HCT116 (cell line): ENCODE measurements at regions not wholly inside any gene's neighbourhood (a gene's known extent, or its start where the extent isn't known, plus 50 kb on each side); places are given as distances from the start of the nearest gene placed in this dataset.

ENCODE experiments used
- ELF1 ChIP-seq: IDR thresholded peaks from 2 replicates; pipeline ENCODE4 v1.6.1; 2012; ENCODE audit warnings: low read depth, borderline replicate concordance
- POLR2A ChIP-seq: IDR thresholded peaks from 2 replicates; pipeline ENCODE4 v1.7.0; 2011; ENCODE audit warnings: borderline replicate concordance; ENCODE audit not compliant: insufficient read depth, insufficient read length; ENCODE audit errors: extremely low read depth
- ZNF274 ChIP-seq: fragments of 200-500 bp; sonication (Bioruptor generic); IDR thresholded peaks from 2 replicates; pipeline ENCODE4 v1.6.1; 2014; ENCODE audit warnings: mild to moderate bottlenecking, low read depth, low read length, inconsistent platforms
- TF ChIP-seq, protein P1 (sequence below), 3 experiments: fragments of 200-600 bp in 1 of 3; sonication (generic) in 1 of 3; IDR thresholded peaks in 2 of 3; conservative IDR thresholded peaks in 1 of 3; 2 replicates each; pipeline ENCODE4 v1.5.1; 2012 to 2017; ENCODE audit warnings: low read depth in 2 of 3, low read length in 2 of 3, antibody characterized with exemption in 1 of 3, borderline replicate concordance in 1 of 3, control low read depth in 1 of 3, mild to moderate bottlenecking in 1 of 3, mixed read lengths in 1 of 3, mixed run types in 1 of 3, moderate library complexity in 1 of 3; ENCODE audit not compliant: insufficient read depth in 1 of 3
- TF ChIP-seq, protein P2 (sequence below): IDR thresholded peaks from 2 replicates; pipeline ENCODE4 v1.6.1; 2011; ENCODE audit warnings: mild to moderate bottlenecking, low read length, moderate library complexity; ENCODE audit not compliant: insufficient replicate concordance; ENCODE audit errors: extremely low read depth
- TF ChIP-seq, protein P3 (sequence below): IDR thresholded peaks from 2 replicates; pipeline ENCODE4 v1.6.1; 2012

DNA sequence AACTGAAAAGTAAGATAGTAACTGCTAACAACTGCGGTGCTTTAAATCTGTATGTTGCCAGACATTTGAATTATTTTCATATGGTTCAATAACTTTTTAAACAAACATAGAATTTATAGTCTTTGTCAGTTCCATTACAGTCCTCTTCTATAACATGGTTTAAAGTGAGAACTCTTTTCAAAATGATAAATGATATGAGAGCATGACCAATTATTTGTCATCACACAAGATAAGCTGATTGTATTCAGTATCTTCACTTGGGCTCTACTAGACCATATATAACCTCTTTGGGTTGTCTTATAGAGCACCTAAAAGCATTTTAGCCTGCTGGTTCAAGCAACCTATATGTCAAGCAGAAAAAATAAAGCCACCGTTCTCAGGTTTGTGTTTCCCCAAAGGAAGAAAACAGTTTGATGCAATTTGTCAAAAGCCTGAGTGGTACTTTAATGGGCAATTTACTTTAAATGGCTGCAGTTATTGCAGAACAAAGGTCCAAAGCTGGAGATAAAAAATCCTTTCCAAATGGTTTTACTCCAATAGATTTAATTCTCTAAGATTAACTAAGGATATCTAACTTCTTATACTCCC lies 298.4 kb downstream of the FSIP2 start:
- TF ChIP-seq POLR2A (no peak), ELF1 (no peak), ZNF274 (no peak)
- TF ChIP-seq, protein P1, sequence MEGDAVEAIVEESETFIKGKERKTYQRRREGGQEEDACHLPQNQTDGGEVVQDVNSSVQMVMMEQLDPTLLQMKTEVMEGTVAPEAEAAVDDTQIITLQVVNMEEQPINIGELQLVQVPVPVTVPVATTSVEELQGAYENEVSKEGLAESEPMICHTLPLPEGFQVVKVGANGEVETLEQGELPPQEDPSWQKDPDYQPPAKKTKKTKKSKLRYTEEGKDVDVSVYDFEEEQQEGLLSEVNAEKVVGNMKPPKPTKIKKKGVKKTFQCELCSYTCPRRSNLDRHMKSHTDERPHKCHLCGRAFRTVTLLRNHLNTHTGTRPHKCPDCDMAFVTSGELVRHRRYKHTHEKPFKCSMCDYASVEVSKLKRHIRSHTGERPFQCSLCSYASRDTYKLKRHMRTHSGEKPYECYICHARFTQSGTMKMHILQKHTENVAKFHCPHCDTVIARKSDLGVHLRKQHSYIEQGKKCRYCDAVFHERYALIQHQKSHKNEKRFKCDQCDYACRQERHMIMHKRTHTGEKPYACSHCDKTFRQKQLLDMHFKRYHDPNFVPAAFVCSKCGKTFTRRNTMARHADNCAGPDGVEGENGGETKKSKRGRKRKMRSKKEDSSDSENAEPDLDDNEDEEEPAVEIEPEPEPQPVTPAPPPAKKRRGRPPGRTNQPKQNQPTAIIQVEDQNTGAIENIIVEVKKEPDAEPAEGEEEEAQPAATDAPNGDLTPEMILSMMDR (IDR thresholded peaks at IDR 0.05 in 2 of 3, conservative IDR thresholded peaks at IDR 0.05 in 1 of 3; ENCODE audit: borderline replicate concordance in 1 of 3, insufficient read depth in 1 of 3, low read depth in 2 of 3, low read length in 2 of 3) = no peak
- TF ChIP-seq, protein P2, sequence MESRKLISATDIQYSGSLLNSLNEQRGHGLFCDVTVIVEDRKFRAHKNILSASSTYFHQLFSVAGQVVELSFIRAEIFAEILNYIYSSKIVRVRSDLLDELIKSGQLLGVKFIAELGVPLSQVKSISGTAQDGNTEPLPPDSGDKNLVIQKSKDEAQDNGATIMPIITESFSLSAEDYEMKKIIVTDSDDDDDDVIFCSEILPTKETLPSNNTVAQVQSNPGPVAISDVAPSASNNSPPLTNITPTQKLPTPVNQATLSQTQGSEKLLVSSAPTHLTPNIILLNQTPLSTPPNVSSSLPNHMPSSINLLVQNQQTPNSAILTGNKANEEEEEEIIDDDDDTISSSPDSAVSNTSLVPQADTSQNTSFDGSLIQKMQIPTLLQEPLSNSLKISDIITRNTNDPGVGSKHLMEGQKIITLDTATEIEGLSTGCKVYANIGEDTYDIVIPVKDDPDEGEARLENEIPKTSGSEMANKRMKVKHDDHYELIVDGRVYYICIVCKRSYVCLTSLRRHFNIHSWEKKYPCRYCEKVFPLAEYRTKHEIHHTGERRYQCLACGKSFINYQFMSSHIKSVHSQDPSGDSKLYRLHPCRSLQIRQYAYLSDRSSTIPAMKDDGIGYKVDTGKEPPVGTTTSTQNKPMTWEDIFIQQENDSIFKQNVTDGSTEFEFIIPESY = no peak
- TF ChIP-seq, protein P3, sequence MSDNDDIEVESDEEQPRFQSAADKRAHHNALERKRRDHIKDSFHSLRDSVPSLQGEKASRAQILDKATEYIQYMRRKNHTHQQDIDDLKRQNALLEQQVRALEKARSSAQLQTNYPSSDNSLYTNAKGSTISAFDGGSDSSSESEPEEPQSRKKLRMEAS = no peak
